ENCODE measurements at regions not wholly inside any gene's neighbourhood (a gene's known extent, or its start where the extent isn't known, plus 50 kb on each side); places are given as distances from the start of the nearest gene placed in this dataset.
"Not testable (repeated sequence)": the region's sequence is repeated elsewhere in the genome, so short reads cannot be mapped to it uniquely, and the experiment has no call there.

DNA sequence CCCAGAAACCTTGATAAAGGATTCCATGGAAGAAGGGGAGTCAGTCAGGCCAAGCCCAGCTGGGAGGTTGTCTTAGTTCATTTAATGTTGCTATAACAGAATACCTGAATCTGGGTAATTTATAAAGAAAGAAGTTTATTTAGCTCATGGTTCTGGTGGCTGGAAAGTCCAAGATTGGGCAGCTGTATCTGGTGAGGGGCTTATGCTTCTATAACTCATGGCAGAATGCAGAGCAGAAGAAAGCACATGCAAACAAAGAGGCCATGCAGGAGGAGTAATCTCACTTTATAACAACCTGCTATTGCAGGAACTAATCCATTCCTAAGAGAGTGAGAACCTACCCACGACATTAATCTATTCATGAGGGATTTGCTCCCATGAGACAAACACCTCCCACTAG, 54.2 kb upstream of the ANKRD1 start:
- no peak for DNase-seq

DNA sequence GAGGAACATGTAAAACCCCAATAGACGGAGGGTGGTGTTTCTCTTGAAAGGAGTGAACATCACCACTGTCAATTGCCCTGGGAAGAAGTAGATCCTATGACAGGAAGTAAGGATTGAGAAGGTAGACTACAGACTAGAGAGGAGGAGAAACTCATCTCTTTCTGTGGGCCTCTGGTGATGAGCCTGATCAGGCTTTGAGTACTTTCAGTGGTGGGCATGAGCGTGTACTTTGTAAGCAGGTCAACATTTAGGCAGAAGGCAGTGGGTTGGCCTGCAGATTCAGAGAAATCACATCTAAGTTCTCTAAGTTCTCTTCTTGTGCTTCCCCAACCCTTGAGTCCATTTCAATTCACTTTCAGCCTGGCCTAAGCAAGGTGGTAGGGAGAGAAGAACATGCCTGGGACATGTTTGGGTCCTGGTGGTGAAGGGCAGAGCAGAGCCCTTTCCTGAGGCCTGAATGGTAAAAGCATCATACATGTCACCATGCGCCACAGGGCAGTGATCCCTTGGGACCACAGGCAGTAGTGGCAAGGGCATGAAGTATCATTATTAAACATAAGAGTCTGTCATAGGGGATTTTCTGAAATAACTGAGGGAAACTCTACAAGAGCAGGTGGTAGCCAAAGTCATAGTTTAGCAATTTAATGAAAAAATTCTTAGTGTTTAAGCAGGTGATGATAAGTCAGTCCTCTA, 56.4 kb upstream of the ANKRD1 start:
- no peak for DNase-seq

GRCh38 chr10:90977855-90978486, 57.1 kb upstream of the ANKRD1 start:
- DNase-seq, result no peak

- DNase-seq, result no peak
Measured at GRCh38 chr10:90982406-90983008, 61.6 kb upstream of the ANKRD1 start.

DNA sequence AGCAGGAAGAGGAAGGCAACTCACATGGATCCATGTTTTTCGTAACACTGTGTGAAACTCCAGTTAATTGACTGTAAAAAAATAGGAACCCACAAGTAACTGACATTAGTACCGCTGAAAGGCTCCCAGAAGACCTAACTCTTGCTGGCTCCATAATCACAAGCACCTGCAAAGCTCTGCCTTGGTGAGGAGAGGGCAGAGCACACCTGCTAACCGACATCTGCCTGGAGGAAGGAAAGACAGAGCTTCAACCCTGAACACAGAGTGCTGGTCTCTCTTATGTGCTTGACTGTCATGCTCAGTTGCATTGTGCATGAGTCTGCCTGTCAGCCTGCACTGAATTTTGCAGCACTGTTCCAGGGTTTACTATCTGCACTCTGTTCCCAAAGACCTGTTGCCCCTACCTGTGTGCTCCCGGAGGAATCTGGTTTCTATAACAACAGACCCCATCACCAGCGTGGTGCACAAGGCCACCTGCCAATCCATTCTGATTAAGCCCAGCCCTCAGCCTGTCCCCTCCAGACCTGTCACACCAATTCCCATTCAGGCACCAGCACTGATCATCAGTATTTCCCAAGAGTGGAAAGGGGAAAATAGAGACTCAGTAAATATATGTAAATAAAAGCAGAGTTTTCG, 63.1 kb upstream of the ANKRD1 start:
- DNase-seq, result peak; percentile 3

DNA sequence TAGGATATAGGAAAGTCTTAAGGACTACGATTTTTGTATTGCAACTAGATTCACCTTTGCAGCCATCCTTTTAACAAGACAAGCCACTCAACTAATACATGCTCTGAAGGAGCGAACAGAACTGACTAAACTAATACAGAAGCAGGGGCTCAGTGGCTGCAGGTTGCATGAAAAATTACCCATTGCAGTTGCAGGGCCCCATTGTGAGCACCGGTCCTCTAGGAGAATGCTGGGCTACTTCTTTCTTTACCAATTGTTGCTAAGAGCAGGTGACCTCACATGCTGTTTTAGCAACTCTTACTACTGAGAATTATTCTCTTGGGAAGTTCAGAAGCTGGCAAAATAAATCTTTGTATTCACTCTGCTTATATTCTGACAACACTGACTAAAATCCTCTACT, 64.0 kb upstream of the ANKRD1 start:
- no peak for DNase-seq

DNA sequence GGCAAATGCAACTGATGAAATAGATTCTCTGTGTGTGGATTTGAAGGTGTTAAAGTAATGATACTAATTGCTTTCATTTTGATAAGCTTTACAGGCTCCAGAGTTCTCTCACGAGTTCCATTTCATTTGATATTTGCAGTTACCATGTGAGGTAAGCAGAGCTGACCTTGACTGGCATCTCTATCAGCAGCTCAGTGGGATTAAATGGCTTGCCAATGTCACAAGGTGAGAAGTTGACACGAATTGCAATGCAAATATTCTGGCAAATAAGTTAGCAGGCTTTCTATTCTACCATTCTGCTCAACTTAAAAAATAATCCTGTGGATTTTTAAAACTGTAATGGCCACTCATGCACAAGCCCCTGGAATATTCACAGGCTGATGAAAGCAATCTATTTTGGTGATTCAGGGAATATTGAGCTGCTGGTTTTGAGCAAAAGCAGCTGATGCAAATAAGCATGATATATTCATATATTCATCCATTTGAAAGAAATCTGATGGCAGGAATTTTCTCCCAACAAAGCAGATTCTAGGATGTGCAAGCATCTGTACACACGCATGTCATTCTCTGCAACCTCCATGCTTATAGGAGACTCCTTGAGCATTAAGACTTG, 64.5 kb upstream of the ANKRD1 start:
- DNase-seq, result no peak

DNA sequence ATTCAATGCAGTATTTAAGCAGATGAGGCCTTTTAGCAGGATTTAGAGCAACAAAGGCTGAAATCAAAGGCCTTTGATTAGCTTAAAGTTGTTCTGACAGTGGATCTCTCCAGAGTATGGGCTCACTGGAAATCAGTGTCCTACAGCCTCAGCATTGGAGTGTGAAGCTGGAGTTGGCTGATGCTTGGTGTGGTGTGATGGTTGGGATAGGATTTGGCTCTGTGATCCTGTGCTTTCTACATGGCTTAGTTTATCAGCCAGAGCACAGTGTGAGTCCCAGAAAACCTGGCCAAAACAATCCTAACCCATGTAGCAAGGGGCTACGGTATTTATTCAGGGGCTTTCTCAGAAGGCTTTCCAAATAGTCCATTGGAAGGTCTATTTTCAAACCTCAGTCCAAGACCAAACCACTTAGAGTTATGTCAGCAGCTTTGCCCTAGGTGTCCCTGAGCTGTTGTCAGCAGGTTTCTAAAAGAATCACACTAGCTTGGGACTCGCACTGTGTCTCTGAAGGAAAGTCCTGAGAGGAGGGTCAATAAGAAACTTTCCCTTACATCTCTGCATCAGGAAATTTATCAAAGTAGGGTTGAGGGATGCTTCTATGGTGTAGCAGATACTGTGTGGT, 65.4 kb upstream of the ANKRD1 start:
- DNase-seq, result no peak

DNA sequence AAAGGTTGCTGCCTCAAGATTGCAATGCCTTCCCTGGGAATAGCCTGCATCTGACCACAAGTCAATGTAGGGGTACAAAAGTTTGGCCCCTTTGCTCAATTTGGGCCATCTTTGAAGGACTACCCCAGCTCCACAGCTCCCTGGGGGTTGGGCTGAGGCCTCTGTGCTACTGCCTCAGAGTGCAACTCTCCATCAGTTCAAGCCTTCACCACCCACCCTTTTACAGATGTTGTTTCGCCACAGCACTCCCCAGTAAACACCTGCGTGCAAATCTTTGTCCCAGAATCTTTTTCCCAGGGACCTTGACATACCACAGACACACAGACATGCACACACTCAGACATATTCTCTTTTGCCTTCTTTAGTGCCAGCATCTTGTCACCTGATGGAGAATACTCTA, 66.0 kb upstream of the ANKRD1 start:
- DNase-seq, result no peak

DNA sequence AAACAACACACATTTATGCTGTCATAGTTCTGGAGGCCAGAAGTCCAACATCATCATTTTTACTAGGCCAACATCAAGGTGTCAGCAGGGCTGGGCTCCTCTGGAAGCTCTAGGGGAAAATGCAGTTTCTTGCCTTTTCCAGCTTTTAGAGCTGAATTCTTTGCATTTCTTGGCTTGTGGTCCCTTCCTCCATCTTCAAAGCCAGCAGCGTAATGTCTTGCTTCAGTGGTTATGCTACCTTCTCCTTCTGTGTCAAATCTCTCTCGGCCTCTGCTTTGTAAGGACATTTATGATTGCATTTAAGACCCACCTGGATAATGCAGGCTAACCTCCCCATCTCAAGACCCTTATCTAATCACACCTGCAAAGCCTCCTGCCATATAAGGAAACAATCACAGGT, 66.5 kb upstream of the ANKRD1 start:
- DNase-seq, result no peak

DNA sequence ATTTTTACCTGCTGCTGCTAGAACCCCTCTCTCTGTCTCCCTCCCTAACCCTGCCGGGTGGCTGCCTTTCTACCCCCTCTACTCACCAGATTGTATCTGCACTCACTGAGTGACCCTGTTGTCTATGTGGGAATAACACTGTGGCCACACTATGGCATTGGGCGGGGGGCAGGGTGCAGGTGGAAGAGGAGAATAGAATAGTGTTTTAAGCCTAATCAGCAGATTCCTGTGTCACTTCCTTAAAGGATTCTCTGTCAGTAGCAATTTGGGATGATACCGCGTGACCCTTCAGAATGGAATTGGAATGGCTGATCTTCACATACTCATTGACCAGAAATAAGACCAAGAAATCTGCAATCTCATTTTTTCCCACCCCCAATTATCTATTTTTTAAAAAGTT, 67.1 kb upstream of the ANKRD1 start:
- DNase-seq, result no peak

- no peak for DNase-seq
Measured at GRCh38 chr10:90988802-90989201, 67.9 kb upstream of the ANKRD1 start.

- DNase-seq, result no peak
Measured at GRCh38 chr10:90989378-90989777, 68.5 kb upstream of the ANKRD1 start.

DNA sequence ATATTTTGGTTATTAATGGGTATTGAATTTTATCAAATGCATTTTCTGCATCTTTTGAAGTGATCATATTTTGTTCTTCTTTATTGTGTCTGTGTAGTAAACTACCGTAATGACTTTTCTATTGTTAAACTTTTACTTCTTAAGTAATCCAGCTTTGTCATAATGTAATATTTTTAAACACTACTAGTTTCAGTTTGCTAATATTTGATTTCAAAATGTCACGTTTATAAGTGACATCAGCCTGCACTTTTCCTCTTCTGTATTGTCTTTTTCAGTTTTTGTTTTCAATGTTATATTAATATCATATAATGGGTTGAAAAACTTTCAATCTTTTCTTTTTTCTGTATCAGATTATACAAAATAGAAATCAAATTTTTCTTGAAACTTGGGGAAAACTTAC, 71.6 kb upstream of the ANKRD1 start:
- no peak for DNase-seq

DNA sequence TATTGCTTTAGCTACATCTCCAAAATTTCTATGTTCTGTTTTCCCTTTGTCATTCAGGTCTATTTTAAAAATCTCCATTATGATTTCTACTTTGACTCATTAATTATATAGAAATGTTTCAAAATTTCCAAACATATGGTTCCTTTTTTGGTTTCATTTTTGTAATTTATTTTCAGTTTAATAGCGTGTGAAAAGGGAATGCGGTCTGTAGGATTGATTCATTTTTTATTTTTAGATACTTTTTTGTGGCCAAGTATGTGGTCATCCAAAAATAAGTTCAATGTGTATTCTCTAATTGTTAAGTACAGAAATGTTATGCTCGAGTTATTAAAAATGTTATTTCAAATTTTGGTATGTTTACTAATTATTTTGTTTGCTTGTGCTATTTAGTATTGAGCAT, 72.5 kb upstream of the ANKRD1 start:
- DNase-seq, result no peak

GRCh38 chr10:90997670-90998069, 76.8 kb upstream of the ANKRD1 start:
- DNase-seq, result no peak

GRCh38 chr10:90998733-90999511, 78.0 kb upstream of the ANKRD1 start:
- no peak for DNase-seq

- no peak for DNase-seq
Measured at GRCh38 chr10:90999512-91000172, 78.8 kb upstream of the ANKRD1 start.

DNA sequence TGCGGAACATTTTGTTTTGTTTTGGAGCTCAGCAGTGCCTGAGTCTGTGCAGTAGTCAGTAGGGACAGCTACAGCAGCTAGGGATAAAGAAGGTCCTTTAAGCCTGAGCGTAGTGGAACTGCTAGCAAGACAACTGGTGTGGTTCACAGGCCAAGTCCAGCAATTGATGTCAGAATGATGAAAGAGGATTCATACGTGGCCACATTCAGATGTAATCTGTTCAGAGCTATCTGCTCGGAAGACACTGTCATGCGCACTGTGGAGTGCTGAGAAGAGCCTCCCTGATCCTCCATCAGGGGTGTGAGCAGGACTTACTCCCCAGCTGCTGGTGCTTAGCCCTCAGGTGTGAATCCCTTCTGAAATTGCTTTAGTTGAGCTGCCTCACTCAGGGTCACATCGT, 79.6 kb upstream of the ANKRD1 start:
- DNase-seq, result no peak

- DNase-seq, result no peak
Measured at GRCh38 chr10:91000985-91001384, 80.1 kb upstream of the ANKRD1 start.

DNA sequence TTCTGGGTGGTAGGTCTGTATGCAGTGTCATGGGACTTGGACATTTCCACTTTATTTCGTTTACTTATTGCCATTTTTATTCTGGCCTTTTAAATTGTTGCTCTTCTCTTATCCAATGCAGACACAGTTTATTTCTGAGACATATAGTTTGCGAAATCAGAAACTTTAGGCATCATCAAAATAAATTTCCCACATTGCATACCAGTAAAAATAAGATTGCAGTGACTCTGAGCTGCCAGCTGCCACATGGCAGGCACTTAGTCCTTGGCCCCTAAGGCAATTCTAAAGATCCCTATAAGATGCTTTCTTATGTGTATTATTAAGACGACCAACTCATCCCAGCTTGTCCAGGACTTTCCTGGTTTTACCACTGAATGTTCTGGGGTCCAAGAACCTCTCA, 81.8 kb upstream of the ANKRD1 start:
- DNase-seq, result no peak

DNA sequence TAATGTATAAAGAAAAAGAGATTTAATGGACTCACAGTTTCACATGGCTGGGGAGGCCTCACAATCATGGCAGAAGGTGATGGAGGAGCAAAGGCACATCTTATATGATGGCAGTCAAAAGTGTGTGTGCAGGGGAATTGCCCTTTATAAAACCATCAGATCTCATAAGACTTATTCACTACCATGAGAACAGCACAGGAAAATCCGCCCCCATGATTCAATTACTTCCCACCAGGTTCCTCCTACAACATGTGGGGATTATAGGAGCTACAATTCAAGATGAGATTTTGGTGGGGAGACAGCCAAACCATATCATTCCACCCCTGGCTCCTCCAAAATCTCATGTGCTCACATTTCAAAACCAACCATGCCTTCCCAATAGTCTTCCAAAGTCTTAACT, 82.5 kb upstream of the ANKRD1 start:
- not testable (repeated sequence) for DNase-seq
